A673 (cell line): ENCODE measurements at regions not wholly inside any gene's neighbourhood (a gene's known extent, or its start where the extent isn't known, plus 50 kb on each side); places are given as distances from the start of the nearest gene placed in this dataset.

Source experiments
- CTCF ChIP-seq: fragments of 300-800, 200-600 bp; sonication (generic); conservative IDR thresholded peaks from 2 replicates; pipeline ENCODE4 v1.5.1; 2017; ENCODE audit warnings: low read depth, mild to moderate bottlenecking, antibody characterized with exemption, low read length, moderate library complexity, mixed read lengths
- EZH2 ChIP-seq: fragments of 200-600 bp; sonication (generic); IDR thresholded peaks from 2 replicates; pipeline ENCODE4 v1.6.1; 2017; ENCODE audit warnings: borderline replicate concordance, low read depth, mild to moderate bottlenecking, mixed read lengths, antibody characterized with exemption, low read length; ENCODE audit not compliant: poor library complexity, severe bottlenecking

GRCh38 chr7:110186334-110186733 lies 904.6 kb upstream of the LRRN3 start:
- TF ChIP-seq CTCF (no peak), EZH2 (no peak)
